K562 (cell line): ENCODE measurements at regions not wholly inside any gene's neighbourhood (a gene's known extent, or its start where the extent isn't known, plus 50 kb on each side); places are given as distances from the start of the nearest gene placed in this dataset.

Experiments used
- ATAC-seq: fragments of 200-7000 bp; cut with Tn5 transposase; 3 replicates; pipeline ENCODE4 v1.9.1; 2020; ENCODE audit warnings: moderate library complexity
- BruUV-seq: library from RNA; stranded (reverse); fragments of 400-500 nt; replicated peaks from 2 replicates; lab custom pipeline; 2021; lab: Mats Ljungman, UMichigan
- CTCF ChIA-PET: fragments of 300-600 bp; formaldehyde crosslinking; extraction: SDS; loops from one replicate; lab custom pipeline; 2021; ENCODE audit warnings: low intra/inter-chr PET ratio; lab: Yijun Ruan, JAX
- POLR2A ChIA-PET: fragments of 300-600, 350-650 bp; sonication (Branson Sonifier 250); formaldehyde crosslinking; extraction: SDS; loops from one replicate; lab custom pipeline; 2021; ENCODE audit warnings: antibody characterized with exemption, inconsistent platforms; lab: Yijun Ruan, JAX
- DNase-seq, 4 experiments: peaks; one replicate each; pipeline versions ENCODE4 v3.0.0 to v3.0.0-alpha.2; 2011 to 2018; ENCODE audit warnings: low spot score in 3 of 4, mixed read lengths in 3 of 4; ENCODE audit errors: extremely low read depth in 1 of 4
- FAIRE-seq: peaks from 2 replicates; lab custom pipeline; 2011; peaks lifted over from hg19 to GRCh38; lab: Jason Lieb, UNC
- H2AFZ ChIP-seq: 2 replicates; pipeline ENCODE4 v1.6.0; 2011; ENCODE audit warnings: low read depth, low read length, control low read depth, inconsistent platforms
- H3K27ac ChIP-seq: fragments of 200-600 bp; 3 replicates; pipeline ENCODE4 v1.8.0; 2011; ENCODE audit warnings: low read depth, mild to moderate bottlenecking, control low read depth, inconsistent platforms, low read length, moderate library complexity, mixed read lengths; ENCODE audit errors: extremely low read depth
- H3K27me3 ChIP-seq, 2 experiments: fragments of 300-600 bp in 1 of 2; 2 replicates in 1 of 2; 3 replicates in 1 of 2; pipeline versions ENCODE4 v1.6.0 to v1.8.0; 2011; ENCODE audit warnings: inconsistent platforms in 2 of 2, low read length in 2 of 2, mild to moderate bottlenecking in 1 of 2, mixed read lengths in 1 of 2, moderate library complexity in 1 of 2; ENCODE audit not compliant: control insufficient read depth in 2 of 2, insufficient read depth in 2 of 2
- H3K36me3 ChIP-seq: fragments of 300-600 bp; 3 replicates; pipeline ENCODE4 v1.8.0; 2011; ENCODE audit warnings: mild to moderate bottlenecking, low read length, inconsistent platforms; ENCODE audit not compliant: control insufficient read depth, insufficient read depth
- H3K4me1 ChIP-seq, 2 experiments: fragments of 200-600 bp in 1 of 2; replicated peaks in 1 of 2; 2 replicates in 1 of 2; 3 replicates in 1 of 2; pipeline versions ENCODE4 v1.5.1 to v1.8.0; 2011; ENCODE audit warnings: inconsistent platforms in 2 of 2, low read length in 2 of 2, mild to moderate bottlenecking in 1 of 2, mixed read lengths in 1 of 2, moderate library complexity in 1 of 2; ENCODE audit not compliant: control insufficient read depth in 2 of 2, insufficient read depth in 2 of 2
- H3K4me2 ChIP-seq: 2 replicates; pipeline ENCODE4 v1.6.1; 2011; ENCODE audit warnings: low read length, control low read depth, inconsistent platforms, mixed read lengths; ENCODE audit not compliant: insufficient read depth
- H3K4me3 ChIP-seq: fragments of 200-600 bp; sonication (generic), shearing (Covaris generic); 2 replicates; pipeline ENCODE4 v1.5.1; 2016; ENCODE audit warnings: control low read depth, inconsistent platforms
- H3K79me2 ChIP-seq: fragments of 200-600 bp; 3 replicates; pipeline ENCODE4 v1.8.0; 2011; ENCODE audit warnings: low read length, inconsistent platforms; ENCODE audit not compliant: control insufficient read depth, insufficient read depth
- H3K9ac ChIP-seq, 2 experiments: 2 replicates each; pipeline versions ENCODE4 v1.6.0 to v1.6.1; 2011; ENCODE audit warnings: low read depth in 2 of 2, low read length in 2 of 2, control low read depth in 1 of 2, inconsistent platforms in 1 of 2, mild to moderate bottlenecking in 1 of 2, mixed read lengths in 1 of 2; ENCODE audit not compliant: insufficient read depth in 1 of 2
- H3K9me1 ChIP-seq: one replicate; pipeline ENCODE4 v1.6.0; 2011; ENCODE audit warnings: inconsistent platforms, mild to moderate bottlenecking, low read length, moderate library complexity; ENCODE audit not compliant: control insufficient read depth, insufficient read depth
- H3K9me3 ChIP-seq: replicated peaks from 2 replicates; pipeline ENCODE4 v1.5.1; 2011; ENCODE audit warnings: low read depth, low read length, inconsistent platforms; ENCODE audit not compliant: control insufficient read depth, insufficient read depth
- H4K20me1 ChIP-seq: replicated peaks from 2 replicates; pipeline ENCODE4 v1.6.1; 2011; ENCODE audit warnings: low read length, inconsistent platforms, mixed read lengths; ENCODE audit not compliant: control insufficient read depth, insufficient read depth
- CBX3 ChIP-seq, 2 experiments: IDR thresholded peaks; 1 replicate in 1 of 2; 2 replicates in 1 of 2; pipeline ENCODE4 v1.6.1; 2012; ENCODE audit warnings: inconsistent platforms in 2 of 2, low read length in 2 of 2, borderline replicate concordance in 1 of 2, control low read depth in 1 of 2
- EP300 ChIP-seq: IDR thresholded peaks from 2 replicates; pipeline ENCODE4 v1.6.1; 2012; ENCODE audit warnings: low read length, improper control_type of control experiment
- ESRRB ChIP-seq: fragments of 250-450 bp; sonication (Bioruptor Pico); IDR thresholded peaks from 2 replicates; pipeline ENCODE4 v1.5.0; 2020; ENCODE audit warnings: mild to moderate bottlenecking, moderate library complexity, borderline replicate concordance
- HMGN3 ChIP-seq: IDR thresholded peaks from 2 replicates; pipeline ENCODE4 v1.6.1; 2011; ENCODE audit warnings: borderline replicate concordance, low read depth, mild to moderate bottlenecking, mixed read lengths, low read length; ENCODE audit not compliant: insufficient read length; ENCODE audit errors: extremely low read depth
- NR3C1 ChIP-seq: sonication (generic); formaldehyde crosslinking; IDR thresholded peaks from 2 replicates; pipeline ENCODE4 v1.8.1; 2022; ENCODE audit warnings: missing genetic modification reagents
- POLR3A ChIP-seq: IDR thresholded peaks from 2 replicates; pipeline ENCODE4 v1.6.1; 2011; ENCODE audit warnings: borderline replicate concordance, mild to moderate bottlenecking, moderate library complexity; ENCODE audit not compliant: insufficient read length, insufficient read depth; ENCODE audit errors: extremely low read depth
- POU5F1 ChIP-seq: fragments of 150-350 bp; IDR thresholded peaks from 2 replicates; pipeline ENCODE4 v1.6.1; 2014; ENCODE audit warnings: borderline replicate concordance, low read length, low read depth, mild to moderate bottlenecking; ENCODE audit not compliant: partially characterized antibody
- RBM39 ChIP-seq: fragments of 200-400 bp; formaldehyde crosslinking; optimal IDR thresholded peaks from 2 replicates; pipeline ENCODE3; 2018; ENCODE audit warnings: low read depth, low read length
- SMC3 ChIP-seq: conservative IDR thresholded peaks from 2 replicates; pipeline ENCODE4 v1.6.1; 2011; ENCODE audit warnings: low read depth, low read length, improper control_type of control experiment; ENCODE audit not compliant: insufficient read depth
- SREBF2 ChIP-seq: sonication (generic); formaldehyde crosslinking; IDR thresholded peaks from 2 replicates; pipeline ENCODE4 v1.4.0; 2020; ENCODE audit warnings: mild to moderate bottlenecking, missing genetic modification reagents
- ZNF217 ChIP-seq: sonication (generic); formaldehyde crosslinking; IDR thresholded peaks from 2 replicates; pipeline ENCODE4 v1.8.0; 2022; ENCODE audit warnings: mild to moderate bottlenecking, missing genetic modification reagents
- ZNF436 ChIP-seq: fragments of 250-450, 450-650 bp; sonication (Bioruptor Pico); formaldehyde crosslinking; IDR thresholded peaks from 2 replicates; pipeline ENCODE4 v1.7.0; 2020; ENCODE audit warnings: mild to moderate bottlenecking
- ZNF586 ChIP-seq: fragments of 450-650 bp; formaldehyde crosslinking; conservative IDR thresholded peaks from 2 replicates; pipeline ENCODE4 v1.4.0; 2020; ENCODE audit warnings: mild to moderate bottlenecking, moderate library complexity
- WGBS: fragments of 100-300 bp; shearing (Covaris generic); methylation state at CpG from one replicate; pipeline ENCODE4 v1.1.6; 2016; ENCODE audit warnings: low coverage, mixed read lengths; ENCODE audit not compliant: insufficient coverage; ENCODE audit errors: missing lambda C conversion rate; 5-methylcytosine and 5-hydroxymethylcytosine counted together
- in situ Hi-C: fragments of 300-500 bp; cut with MboI; formaldehyde crosslinking; loops from 4 replicates; pipeline ENCODE4 v1.15.0; 2018; ENCODE audit warnings: inconsistent platforms, mixed read lengths
- intact Hi-C: fragments of 100-400 bp; cut with micrococcal nuclease; formaldehyde crosslinking; loops from 2 replicates; pipeline ENCODE4 v1.14.2; 2022
- TF ChIP-seq, protein P1 (sequence below): fragments of 250-450 bp; sonication (Bioruptor Pico); IDR thresholded peaks from 2 replicates; pipeline ENCODE4 v1.4.0; 2020; ENCODE audit warnings: borderline replicate concordance
- TF ChIP-seq, protein P2 (sequence below): fragments of 250-450 bp; sonication (Bioruptor Pico); IDR thresholded peaks from 2 replicates; pipeline ENCODE4 v1.5.0; 2021; ENCODE audit warnings: mild to moderate bottlenecking, moderate library complexity

- no peaks in the 10 kb centered on the region for H4K20me1 ChIP-seq
- H3K27me3 ChIP-seq, result no peaks in the 10 kb centered on the region
- DNase-seq (no peak), ATAC-seq (no peak), FAIRE-seq (no peak)
- no peaks in the 10 kb centered on the region for H3K9me1 ChIP-seq
- H2AFZ ChIP-seq, result no peak overlapping the region
- WGBS, result 0% methylated on average over 1 of the region's 1 CpG
- CTCF ChIA-PET, result no interaction called here
- in situ Hi-C loops, result no loop called here
- H3K4me2 ChIP-seq, result no peak overlapping the region
- intact Hi-C loops, result loop anchor here (10.0 kb wide), 1 partner anchor 1109 kb away; no protein-coding TSS in a partner anchor
- H3K36me3 ChIP-seq, result no peaks in the 10 kb centered on the region
- H3K4me1 ChIP-seq, result no peaks in the 10 kb centered on the region
- no peaks in the 10 kb centered on the region for H3K79me2 ChIP-seq
- no peak overlapping the region for H3K4me3 ChIP-seq
- H3K27ac ChIP-seq, result no peak overlapping the region
- H3K9ac ChIP-seq, result no peak overlapping the region
- no TSS peak for BruUV-seq
- TF ChIP-seq ZNF217 (CRISPR knock-in tag), result no peak
- no peak for TF ChIP-seq CBX3 (IDR thresholded peaks at IDR 0.05; ENCODE audit: borderline replicate concordance in 1 of 2, low read length in 2 of 2)
- no peak for TF ChIP-seq HMGN3
- TF ChIP-seq POU5F1, result no peak
- TF ChIP-seq EP300, result no peak
- TF ChIP-seq POLR3A, result no peak
- TF ChIP-seq ZNF436, result no peak
- TF ChIP-seq, protein P1, sequence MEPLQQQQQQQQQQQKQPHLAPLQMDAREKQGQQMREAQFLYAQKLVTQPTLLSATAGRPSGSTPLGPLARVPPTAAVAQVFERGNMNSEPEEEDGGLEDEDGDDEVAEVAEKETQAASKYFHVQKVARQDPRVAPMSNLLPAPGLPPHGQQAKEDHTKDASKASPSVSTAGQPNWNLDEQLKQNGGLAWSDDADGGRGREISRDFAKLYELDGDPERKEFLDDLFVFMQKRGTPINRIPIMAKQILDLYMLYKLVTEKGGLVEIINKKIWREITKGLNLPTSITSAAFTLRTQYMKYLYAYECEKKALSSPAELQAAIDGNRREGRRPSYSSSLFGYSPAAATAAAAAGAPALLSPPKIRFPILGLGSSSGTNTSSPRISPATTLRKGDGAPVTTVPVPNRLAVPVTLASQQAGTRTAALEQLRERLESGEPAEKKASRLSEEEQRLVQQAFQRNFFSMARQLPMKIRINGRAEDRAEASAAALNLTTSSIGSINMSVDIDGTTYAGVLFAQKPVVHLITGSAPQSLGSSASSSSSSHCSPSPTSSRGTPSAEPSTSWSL (CRISPR knock-in tag), result no peak
- TF ChIP-seq RBM39, result no peak
- TF ChIP-seq ZNF586 (CRISPR knock-in tag), result no peak
- TF ChIP-seq NR3C1 (CRISPR knock-in tag), result no peak
- TF ChIP-seq, protein P2, sequence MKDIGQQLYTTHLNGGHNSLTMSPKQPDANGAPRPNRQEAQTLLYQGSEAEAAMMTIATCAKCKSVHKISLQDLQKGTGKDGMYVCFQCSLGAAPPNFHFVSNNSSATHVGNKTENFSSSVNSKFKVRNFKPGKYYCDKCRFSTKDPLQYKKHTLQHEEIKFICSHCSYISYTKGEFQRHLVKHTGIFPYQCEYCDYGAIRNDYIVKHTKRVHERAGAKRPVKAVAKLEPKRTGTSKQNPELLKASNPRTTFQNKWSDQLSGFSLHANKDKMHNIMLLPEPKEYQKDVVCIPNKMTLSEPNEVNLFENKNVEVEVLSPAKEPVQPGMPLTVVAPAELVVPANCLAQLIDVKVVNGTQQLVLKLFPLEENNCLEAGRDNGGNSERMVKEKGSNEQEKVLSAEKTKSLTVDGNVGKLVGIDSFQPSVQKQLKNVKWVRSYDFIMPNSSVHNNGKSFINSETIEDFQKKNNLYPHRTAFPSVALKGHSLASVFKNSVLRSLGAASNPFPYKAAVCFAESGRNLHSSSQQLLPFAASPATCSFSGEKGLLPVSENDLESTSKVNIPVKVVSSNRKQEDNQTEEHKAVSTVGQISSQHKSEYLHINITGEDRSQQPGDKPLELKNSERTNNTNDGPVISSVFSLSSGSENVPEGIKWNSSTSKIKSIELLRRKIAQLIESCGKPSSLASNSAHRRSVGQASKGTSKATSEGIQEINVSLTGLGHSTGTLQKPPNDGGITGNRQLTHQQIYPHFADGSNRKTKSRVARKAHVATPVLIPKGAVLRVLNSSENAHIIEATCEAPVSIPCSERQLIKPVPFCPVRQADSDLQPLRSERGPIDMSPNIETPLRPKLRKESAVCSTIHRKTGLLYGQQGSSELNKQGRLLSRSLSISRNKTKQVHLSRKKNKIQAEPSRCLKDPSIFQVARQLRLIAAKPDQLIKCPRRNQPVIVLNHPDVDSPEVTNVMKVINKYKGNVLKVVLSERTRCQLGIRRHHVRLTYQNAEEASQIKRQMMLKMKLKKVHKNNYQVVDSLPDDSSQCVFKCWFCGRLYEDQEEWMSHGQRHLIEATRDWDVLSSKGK (CRISPR knock-in tag), result no peak
- no peak for TF ChIP-seq ESRRB
- no peak for TF ChIP-seq SREBF2 (CRISPR knock-in tag)
- TF ChIP-seq SMC3, result no peak
- H3K9me3 ChIP-seq, result no peaks in the 10 kb centered on the region
- POLR2A ChIA-PET, result no interaction called here
Observed at GRCh38 chr5:128673411-128673957, 135.4 kb upstream of the FBN2 start.
